ENCODE measurements at regions not wholly inside any gene's neighbourhood (a gene's known extent, or its start where the extent isn't known, plus 50 kb on each side); places are given as distances from the start of the nearest gene placed in this dataset.

DNA sequence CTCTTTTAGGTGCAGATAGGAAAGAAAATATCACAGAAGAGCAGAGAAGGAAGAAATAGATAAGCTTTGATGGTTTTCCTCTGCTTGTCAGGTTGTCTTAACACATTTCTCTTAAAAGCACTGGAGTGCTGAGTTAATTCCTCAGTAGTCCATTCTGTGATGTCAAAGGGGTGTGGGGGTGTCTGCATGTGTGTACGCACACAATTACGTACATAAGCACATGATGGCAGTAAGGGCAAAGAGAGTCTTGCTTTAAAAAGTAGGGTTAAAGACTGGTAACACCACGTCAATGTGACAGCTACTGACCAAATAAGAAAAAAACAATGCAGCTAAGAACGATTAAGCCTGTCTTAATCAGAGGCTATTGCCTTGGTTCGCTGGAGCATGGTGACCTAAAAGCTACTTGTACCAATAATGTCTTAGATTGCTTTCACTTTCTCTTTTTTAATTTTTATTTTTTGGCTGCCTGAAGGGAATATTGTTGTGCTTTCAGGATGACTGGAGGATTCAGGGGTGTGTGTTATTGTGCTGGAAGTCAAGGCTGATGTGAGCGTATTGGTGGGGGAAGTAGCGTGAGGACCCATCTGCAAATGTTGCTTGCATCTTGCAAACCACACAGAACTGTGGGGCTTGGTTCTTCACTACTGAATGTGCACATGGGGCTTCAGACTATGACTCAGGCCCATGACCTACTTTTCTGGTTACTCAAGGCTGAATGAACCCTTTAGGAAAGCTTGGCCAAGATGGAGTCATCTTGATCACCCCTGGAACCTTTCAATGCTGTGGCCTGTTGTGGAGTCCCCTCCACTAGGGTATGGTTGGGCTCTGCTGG is 417.8 kb upstream of the TPM1 start:
- DNase-seq = no peak

DNA sequence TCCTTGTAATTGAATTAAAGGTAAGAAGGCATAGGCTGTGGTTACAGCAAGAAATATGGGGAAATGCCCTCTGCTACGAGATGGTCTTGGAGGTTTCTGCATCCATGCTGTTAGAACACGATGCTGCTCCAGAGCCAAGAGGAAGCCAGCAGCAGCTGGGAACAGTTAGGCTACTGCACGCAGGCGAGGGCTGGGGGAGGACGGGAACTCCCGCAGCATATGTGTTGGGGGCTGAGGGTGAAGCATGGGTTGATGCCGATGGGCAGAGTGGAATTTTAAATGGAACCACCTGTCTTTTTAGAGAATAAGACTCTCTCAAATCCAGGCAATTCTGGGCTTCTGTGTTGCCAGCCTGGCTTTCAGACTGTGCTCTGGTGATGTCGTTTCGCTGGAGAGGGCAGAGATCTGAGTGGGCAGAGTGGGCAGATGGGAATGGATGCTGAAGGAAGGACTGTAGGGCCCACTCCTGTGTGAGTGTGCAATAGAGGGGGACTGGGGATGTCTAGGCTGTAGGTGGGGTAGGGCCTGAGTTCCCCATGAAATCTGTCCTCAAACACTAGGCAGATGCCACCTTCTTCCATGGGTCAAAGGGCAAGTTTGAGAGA is 417.0 kb upstream of the TPM1 start:
- no peak for DNase-seq

DNA sequence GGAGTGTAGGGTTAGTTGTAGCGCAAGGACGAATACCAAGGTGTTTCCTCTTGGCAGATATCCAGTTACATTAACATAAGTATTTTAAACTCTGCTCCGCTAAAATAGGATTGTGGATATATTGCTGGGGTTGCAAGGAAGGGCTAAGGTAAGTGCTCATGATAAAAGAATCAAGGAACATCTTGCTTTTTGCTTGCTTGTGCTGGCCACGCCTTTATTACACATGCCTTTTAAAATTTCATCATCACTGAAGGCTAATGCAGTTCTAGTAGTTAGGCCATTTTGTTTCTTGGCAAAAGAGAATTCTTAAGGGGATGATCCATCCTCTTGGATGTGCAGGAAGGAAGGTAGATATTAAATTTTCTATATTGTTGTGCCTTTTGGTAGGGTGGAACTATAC is 415.6 kb upstream of the TPM1 start:
- no peak for DNase-seq

DNA sequence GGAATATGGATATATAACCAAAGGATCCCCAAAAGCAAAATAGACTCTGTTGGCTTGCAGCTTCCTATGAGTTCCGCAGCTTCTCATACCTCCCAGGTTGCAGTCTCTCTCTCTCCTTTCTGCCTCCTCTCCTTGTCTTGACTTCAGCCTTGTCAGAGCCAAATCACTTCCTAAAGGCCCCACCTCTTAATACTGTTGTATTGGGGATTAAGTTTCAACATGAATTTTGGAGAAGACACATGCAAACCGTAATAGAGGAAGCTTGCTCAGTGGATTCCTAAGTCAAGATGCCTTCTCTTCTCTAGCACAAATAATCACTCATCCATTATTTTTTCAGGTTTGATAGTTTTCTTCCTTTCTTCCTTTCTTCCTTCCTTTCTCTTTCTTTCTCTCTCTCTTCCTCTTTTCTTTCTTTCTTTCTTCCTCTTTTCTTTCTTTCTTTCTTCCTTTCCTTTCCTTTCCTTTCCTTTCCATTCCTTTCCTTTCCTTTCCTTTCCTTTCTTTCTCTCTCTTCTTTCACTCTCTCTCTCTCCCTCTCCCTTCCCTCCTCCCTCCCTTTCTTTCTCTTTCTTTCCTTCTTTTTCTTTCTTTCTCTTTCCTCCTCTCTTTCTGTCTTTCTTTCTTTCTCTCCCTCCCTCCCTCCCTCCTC is 411.3 kb upstream of the TPM1 start:
- no peak for DNase-seq

DNA sequence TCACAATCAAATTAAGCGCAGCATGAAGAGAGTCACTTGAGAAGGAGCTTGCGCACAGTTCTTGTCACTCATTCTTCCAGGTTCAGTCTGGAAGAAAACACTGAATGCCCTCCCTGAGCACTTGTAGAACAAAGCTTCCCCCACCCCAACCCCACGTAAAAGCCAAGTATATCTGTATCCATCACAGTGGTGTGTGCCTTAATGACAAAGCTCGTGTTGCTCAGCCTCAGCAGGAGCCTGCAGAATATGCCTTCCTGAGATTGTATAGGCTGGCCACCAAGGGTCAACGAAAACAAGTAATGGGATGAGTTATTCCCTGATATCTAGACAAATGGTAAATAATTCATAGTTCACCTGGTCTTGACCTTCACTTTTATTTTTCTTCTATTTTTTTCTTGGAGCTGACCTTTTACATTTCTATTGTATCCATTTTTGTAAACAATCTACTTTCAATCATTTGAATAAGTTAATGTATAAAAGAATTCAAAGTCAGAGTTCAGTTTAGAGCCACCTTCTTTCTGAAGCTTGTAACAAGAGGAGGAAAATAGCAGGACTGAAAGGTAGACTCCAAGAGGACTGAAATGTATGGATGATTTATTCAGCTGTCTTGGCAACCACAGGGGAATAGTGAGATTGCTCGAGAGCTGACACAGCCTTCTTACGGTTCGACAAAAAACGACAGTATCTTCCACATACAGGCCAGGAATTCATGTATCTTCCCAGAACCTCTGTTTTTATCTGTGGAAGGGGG is 405.5 kb upstream of the TPM1 start:
- no peak for DNase-seq

- DNase-seq = no peak
These were observed 405.0 kb upstream of the TPM1 start for GRCh38 chr15:62637574-62637897.

DNA sequence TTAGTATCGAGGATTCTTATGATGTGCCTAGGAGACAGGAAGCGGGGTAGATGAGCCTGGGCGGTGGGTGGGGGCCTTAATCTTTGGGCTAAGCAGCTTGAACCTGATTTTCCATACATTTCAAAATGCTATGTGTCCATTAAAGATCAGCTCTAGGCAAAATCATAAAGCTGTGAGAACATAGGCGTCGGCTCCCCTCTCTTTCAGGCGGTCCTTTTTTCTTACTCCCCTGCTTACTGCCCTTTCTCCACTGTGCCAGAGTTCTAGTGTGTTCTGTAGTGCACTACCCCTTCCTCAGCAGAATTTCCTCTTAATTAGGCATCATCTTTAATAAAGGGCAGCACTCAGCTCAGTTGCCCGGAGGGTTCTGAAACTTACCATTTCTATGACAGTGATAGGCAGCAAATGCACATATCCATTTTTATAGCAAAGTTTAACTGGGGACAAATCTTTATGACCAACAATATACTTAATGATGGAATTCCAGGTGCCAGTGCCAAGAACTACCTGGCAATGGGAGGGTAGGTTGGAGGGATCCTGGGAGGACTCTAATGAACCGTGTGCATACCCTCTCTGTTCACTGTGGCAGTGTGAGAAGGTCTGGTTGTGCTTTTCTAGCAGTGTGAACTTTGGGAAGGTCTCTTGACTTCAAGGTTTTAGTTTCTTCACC is 404.5 kb upstream of the TPM1 start:
- no peak for DNase-seq

DNA sequence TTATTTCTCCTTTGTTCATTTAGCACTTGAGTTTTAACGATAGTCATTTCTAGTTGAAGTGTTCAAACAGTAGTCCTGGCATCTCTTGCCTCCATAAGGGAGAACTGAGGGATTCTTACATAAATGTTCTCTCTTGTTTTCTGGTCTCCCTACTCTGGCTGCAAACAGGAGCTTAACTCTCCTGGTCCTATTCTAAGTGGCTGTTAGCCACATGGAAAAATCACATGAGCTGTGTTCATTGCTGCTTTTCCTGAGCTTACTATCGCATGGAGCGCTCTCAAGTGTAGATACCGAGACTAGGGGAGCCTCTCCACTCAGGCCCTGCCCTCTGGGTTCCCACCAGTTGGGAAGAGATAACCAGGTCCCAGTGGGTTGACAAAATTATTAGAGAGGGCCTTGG is 403.1 kb upstream of the TPM1 start:
- no peak for DNase-seq

- DNase-seq = no peak
These were observed 402.5 kb upstream of the TPM1 start for GRCh38 chr15:62639906-62640605.

DNA sequence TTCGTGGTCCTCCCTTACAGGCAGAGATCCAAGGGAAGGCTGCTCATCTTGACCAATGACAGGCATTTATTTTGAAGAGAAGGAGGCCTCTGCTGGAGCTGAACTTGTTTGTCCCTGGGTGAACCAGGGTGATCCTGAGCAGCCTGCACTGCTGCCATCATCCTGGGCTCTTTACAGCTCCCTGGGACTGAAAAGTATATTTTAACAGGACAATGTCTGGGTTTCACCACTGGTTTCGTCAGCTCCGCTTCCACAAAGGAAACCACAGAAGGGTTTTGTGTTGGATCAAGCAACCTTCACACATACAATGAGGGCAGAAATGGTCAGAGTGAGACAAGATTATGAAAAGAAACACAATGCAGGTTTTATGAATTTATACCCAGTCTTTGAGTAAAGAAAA is 400.7 kb upstream of the TPM1 start:
- DNase-seq = no peak

DNA sequence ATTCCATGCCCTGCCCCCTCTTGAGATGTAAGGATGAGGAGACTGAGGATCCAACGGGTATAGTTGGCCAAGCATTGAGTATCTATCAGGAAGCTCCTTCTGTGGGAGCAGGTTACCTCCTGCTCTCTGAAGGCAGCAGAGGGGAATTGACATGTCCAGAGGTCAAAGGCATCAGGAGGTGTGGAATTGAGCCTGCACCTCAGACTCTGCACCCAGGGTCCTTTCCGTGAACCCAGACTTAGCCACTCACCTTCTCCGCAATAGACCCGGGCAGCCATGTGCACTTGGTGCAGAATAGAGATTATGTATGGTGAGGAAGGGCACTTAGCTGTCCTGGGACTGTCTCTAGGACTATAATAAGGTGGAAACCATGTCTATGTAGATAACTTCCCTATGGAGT is 399.0 kb upstream of the TPM1 start:
- no peak for DNase-seq

GRCh38 chr15:62644216-62644888 is 398.2 kb upstream of the TPM1 start:
- DNase-seq = no peak

DNA sequence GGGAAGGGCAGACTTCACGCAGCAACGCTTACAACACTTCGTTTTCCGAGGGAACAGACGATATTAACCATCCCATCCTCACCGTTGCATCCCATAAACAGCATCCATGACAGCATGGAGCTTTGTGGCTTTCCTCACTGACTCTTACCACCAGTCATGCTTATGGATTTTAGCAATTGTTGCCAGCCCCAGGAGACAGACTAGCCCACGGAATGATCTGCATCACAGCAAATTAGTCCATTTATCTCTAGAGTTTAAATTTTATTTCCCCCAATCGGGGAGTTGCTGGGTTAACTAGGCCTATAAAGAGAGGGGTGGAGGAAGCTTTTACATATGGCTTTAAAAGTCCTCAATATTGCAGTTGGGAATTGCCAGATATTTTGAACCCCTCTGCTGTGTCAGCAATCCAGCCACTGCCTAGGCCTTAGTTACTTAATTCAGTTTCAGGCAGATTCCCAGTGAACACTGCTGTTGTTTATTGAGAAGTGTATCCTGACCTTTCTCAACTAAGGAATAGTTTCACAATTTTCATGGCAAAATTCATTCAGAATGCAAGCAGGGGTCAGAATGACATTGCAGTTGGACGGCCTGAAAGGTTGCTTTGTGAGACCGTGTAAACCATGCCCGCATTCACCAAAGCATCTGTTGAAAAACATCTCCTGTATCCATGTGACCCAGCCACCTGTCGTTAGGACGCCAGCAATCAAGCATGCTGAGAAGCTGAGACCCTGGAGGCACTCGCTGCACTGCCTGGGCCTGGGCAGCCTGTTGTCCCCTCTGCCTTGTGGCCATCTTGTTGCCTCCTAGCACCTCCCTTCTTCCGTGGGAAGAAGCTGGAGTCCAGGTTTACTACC is 397.4 kb upstream of the TPM1 start:
- DNase-seq = no peak

DNA sequence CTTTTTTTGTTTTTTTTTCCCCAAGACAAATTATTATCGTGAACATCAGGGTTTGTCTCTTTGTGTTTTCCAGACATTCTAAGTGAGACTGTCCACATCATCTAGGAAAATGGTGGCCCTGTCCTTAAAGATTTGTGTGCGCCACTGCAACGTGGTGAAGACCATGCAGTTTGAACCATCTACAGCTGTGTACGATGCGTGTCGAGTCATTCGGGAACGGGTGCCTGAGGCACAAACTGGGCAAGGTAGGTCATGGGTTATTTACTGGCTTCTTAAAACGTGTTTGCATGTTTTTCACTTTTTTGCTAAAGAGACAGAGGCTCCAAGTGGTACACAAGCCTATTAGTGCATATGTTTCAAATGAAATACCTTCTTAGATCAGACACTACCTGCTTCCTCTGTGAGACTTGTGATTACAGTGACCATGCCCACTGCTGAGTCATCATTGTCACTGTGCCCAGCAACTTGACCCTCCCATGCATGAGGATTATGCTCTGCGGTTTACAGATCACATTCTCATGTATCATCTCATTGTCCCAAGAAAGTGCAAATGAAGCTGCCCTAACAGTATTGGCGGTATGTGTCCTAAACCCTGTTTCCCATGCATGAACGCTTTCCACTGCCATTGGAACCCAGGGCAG is 395.2 kb upstream of the TPM1 start:
- no peak for DNase-seq

DNA sequence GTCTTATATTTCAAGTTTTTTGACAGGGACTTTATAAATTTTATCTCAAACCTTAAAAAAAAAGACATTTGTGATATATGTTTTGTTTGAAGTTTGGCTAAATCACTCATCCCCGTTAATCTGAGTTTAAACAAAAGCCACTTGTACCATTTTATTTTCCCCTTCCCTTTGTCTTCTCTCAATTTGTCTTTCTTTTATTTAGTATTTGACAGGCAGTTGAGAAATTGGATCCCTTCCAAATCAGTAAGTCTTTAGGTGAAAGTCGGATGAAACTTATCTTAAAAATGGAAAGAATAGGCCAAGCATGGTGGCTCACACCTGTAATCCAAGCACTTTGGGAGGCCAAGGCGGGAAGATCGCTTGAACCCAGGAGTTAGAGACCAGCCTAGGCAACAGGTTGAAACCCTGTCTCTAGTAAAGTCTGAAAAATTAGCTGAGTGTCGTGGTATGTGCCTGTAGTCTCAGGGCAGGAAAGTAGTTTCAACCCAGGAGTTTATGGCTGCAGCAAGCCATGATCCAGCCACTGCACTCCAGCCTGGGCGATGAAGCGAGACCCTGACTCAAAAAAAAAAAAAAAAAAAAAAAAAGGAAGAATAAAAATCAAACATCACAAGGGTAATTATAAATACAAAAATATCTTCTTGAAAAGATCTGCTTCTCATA is 394.6 kb upstream of the TPM1 start:
- DNase-seq = no peak

DNA sequence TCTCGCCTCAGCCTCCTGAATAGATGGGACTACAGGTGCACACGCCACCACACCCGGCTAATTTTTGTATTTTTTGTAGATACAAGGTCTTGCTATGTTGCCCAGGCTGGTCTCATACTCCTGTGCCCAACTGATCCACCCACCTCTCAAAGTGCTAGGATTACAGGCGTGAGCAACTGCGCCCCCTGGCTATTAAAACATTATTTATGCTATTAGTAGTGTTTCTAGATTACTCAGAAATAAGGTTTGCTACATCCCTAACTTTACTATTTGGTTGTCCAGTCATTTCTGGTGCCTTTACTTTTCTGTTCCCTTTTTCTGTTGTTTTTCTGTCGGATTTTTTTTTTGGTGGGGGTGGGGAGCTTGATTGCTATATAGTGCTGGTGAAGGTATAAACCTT is 393.6 kb upstream of the TPM1 start:
- no peak for DNase-seq

GRCh38 chr15:62649793-62650420 is 392.6 kb upstream of the TPM1 start:
- no peak for DNase-seq

- DNase-seq = no peak
These were observed 389.4 kb upstream of the TPM1 start for GRCh38 chr15:62653122-62653521.

GRCh38 chr15:62656071-62656470 is 386.5 kb upstream of the TPM1 start:
- no peak for DNase-seq

Data from effector CD8-positive, alpha-beta T cell (primary cell).